ENCODE measurements at regions not wholly inside any gene's neighbourhood (a gene's known extent, or its start where the extent isn't known, plus 50 kb on each side); places are given as distances from the start of the nearest gene placed in this dataset.

DNA sequence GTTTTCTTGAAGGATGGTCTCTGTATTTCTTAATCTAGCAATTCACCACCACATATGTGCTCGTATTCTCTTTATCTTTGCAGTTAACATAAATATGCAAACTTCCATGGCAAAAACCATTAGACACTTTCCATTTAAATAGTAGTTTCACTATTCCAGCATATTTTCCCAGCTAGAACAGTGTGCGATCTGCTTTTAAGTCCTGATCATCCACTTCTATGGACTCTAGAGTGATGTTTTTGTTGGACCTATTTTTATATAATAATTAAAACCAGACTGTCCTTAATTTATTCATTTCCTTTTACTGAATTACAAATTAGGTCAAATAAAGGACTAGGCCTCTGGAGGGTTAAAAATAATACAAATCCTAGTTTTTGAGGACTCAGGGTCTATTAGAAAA lies 418.4 kb upstream of the TRIB2 start:
- CTCF ChIA-PET, result no interaction called here
- WGBS (ENCODE audit: insufficient coverage), result 100% methylated on average over 1 of the region's 2 CpGs
- H3K27me3 ChIP-seq (replicated peaks in 1 of 4; ENCODE audit: control extremely low read depth in 1 of 4, control insufficient read depth in 3 of 4, insufficient read depth in 4 of 4, low read length in 3 of 4), result no peaks in the 10 kb centered on the region
- H3K4me2 ChIP-seq (replicated peaks; ENCODE audit: low read depth, low read length, poor library complexity, severe bottlenecking), result no peak overlapping the region
- H4K20me1 ChIP-seq (ENCODE audit: control insufficient read depth, insufficient read depth, low read length, poor library complexity, severe bottlenecking), result no peaks in the 10 kb centered on the region
- H3K36me3 ChIP-seq (replicated peaks in 1 of 2; ENCODE audit: control extremely low read depth in 1 of 2, control insufficient read depth in 1 of 2, extremely low read depth in 1 of 2, insufficient read depth in 2 of 2, low read length in 1 of 2), result no peaks in the 10 kb centered on the region
- no peaks in the 10 kb centered on the region for H3K79me2 ChIP-seq (ENCODE audit: control insufficient read depth, insufficient read depth, low read length)
- H3K4me1 ChIP-seq (ENCODE audit: control insufficient read depth in 2 of 2, insufficient read depth in 2 of 2, low read length in 2 of 2), result peaks cover 0 to 3% of the 10 kb centered on the region in 2 donors
- POLR2A ChIA-PET, result no interaction called here
- H3K4me1 Mint-ChIP-seq, result peaks cover 10% of the 10 kb centered on the region
- intact Hi-C loops (cut with micrococcal nuclease), result no loop called here
- no peak for ATAC-seq (ENCODE audit: low read depth)
- no peak overlapping the region for H3K9ac ChIP-seq (ENCODE audit: low read length)
- H3K27ac Mint-ChIP-seq, result no peak overlapping the region
- no peaks in the 10 kb centered on the region for H3K27me3 Mint-ChIP-seq
- no peaks in the 10 kb centered on the region for H3K9me3 Mint-ChIP-seq (ENCODE audit: insufficient read depth)
- TF ChIP-seq EZH2 (IDR thresholded peaks at IDR 0.05; ENCODE audit: borderline replicate concordance, insufficient read depth, low read depth, low read length, poor library complexity, severe bottlenecking), result no peak
- TF ChIP-seq, protein P1, sequence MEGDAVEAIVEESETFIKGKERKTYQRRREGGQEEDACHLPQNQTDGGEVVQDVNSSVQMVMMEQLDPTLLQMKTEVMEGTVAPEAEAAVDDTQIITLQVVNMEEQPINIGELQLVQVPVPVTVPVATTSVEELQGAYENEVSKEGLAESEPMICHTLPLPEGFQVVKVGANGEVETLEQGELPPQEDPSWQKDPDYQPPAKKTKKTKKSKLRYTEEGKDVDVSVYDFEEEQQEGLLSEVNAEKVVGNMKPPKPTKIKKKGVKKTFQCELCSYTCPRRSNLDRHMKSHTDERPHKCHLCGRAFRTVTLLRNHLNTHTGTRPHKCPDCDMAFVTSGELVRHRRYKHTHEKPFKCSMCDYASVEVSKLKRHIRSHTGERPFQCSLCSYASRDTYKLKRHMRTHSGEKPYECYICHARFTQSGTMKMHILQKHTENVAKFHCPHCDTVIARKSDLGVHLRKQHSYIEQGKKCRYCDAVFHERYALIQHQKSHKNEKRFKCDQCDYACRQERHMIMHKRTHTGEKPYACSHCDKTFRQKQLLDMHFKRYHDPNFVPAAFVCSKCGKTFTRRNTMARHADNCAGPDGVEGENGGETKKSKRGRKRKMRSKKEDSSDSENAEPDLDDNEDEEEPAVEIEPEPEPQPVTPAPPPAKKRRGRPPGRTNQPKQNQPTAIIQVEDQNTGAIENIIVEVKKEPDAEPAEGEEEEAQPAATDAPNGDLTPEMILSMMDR (IDR thresholded peaks at IDR 0.05), result no peak
- peaks cover 0 to 3% (median 3%) of the 10 kb centered on the region in 3 donors for H3K9me3 ChIP-seq (ENCODE audit: control extremely low read depth in 1 of 3, control insufficient read depth in 2 of 3, insufficient read depth in 1 of 3, low read length in 2 of 3)
- no peak for DNase-seq
- no peak overlapping the region for H3K4me3 ChIP-seq (ENCODE audit: control extremely low read depth in 1 of 5, extremely low read depth in 1 of 5, insufficient read depth in 1 of 5, low read depth in 2 of 5, low read length in 4 of 5)
- no peak overlapping the region for H2AFZ ChIP-seq (ENCODE audit: insufficient read depth, low read depth, low read length, poor library complexity, severe bottlenecking)
- H3K4me3 Mint-ChIP-seq, result no peak overlapping the region
- no peak overlapping the region for H3K27ac ChIP-seq (ENCODE audit: low read length in 2 of 2)

DNA sequence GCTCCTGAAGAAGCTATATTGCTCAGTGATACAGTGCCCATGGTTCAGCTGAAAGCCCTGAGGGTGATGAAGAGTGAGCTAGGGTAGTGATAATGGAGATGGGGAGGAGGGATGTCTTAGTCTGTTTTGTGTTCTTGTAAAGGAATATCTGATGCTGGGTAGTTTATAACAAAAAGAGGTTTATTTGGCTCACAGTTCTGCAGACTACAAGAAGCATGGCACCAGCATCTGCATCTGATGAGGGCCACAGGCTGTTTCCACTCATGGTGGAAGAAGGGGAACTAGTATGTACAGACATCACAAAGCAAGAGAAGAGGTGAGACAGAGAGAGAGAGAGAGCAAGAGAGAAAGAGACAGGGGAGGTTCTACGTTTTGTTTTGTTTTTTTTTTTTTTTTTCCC lies 417.3 kb upstream of the TRIB2 start:
- Histone ChIP-seq H4K20me1 (ENCODE audit: control insufficient read depth, insufficient read depth, low read length, poor library complexity, severe bottlenecking) (no peaks in the 10 kb centered on the region), H3K27ac (ENCODE audit: low read length in 2 of 2) (no peak overlapping the region), H3K9ac (ENCODE audit: low read length) (no peak overlapping the region), H3K36me3 (replicated peaks in 1 of 2; ENCODE audit: control extremely low read depth in 1 of 2, control insufficient read depth in 1 of 2, extremely low read depth in 1 of 2, insufficient read depth in 2 of 2, low read length in 1 of 2) (no peaks in the 10 kb centered on the region), H3K4me1 (ENCODE audit: control insufficient read depth in 2 of 2, insufficient read depth in 2 of 2, low read length in 2 of 2) (peaks cover 0 to 6% of the 10 kb centered on the region in 2 donors), H3K27me3 (replicated peaks in 1 of 4; ENCODE audit: control extremely low read depth in 1 of 4, control insufficient read depth in 3 of 4, insufficient read depth in 4 of 4, low read length in 3 of 4) (no peaks in the 10 kb centered on the region), H3K9me3 (ENCODE audit: control extremely low read depth in 1 of 3, control insufficient read depth in 2 of 3, insufficient read depth in 1 of 3, low read length in 2 of 3) (peaks cover 0 to 3% (median 3%) of the 10 kb centered on the region in 3 donors), H3K4me2 (replicated peaks; ENCODE audit: low read depth, low read length, poor library complexity, severe bottlenecking) (no peak overlapping the region), H3K79me2 (ENCODE audit: control insufficient read depth, insufficient read depth, low read length) (no peaks in the 10 kb centered on the region), H3K4me3 (ENCODE audit: control extremely low read depth in 1 of 5, extremely low read depth in 1 of 5, insufficient read depth in 1 of 5, low read depth in 2 of 5, low read length in 4 of 5) (no peak overlapping the region), H2AFZ (ENCODE audit: insufficient read depth, low read depth, low read length, poor library complexity, severe bottlenecking) (no peak overlapping the region)
- DNase-seq (no peak), ATAC-seq (ENCODE audit: low read depth) (no peak)
- WGBS (ENCODE audit: insufficient coverage), result no CpG with 5 or more reads among the region's 1 CpG
- H3K27ac Mint-ChIP-seq, result no peak overlapping the region
- CTCF ChIA-PET, result no interaction called here
- H3K4me1 Mint-ChIP-seq, result peaks cover 14% of the 10 kb centered on the region
- intact Hi-C loops (cut with micrococcal nuclease), result no loop called here
- no peak overlapping the region for H3K4me3 Mint-ChIP-seq
- TF ChIP-seq EZH2 (IDR thresholded peaks at IDR 0.05; ENCODE audit: borderline replicate concordance, insufficient read depth, low read depth, low read length, poor library complexity, severe bottlenecking), result no peak
- POLR2A ChIA-PET, result no interaction called here
- H3K9me3 Mint-ChIP-seq (ENCODE audit: insufficient read depth), result no peaks in the 10 kb centered on the region
- no peaks in the 10 kb centered on the region for H3K27me3 Mint-ChIP-seq

Data from B cell (primary cell).